Choroid plexus epithelial cell (primary cell): ENCODE measurements at regions not wholly inside any gene's neighbourhood (a gene's known extent, or its start where the extent isn't known, plus 50 kb on each side); places are given as distances from the start of the nearest gene placed in this dataset.

Source experiments
- DNase-seq: peaks from one replicate; pipeline ENCODE4 v3.0.0-alpha.2; 2010; ENCODE audit warnings: low read depth
- H3K4me3 ChIP-seq: 2 replicates; pipeline ENCODE4 v1.5.1; 2011; ENCODE audit warnings: low read depth, mild to moderate bottlenecking, control low read depth, low read length, moderate library complexity
- TF ChIP-seq, protein P1 (sequence below): conservative IDR thresholded peaks from 2 replicates; pipeline ENCODE4 v1.5.1; 2011; ENCODE audit warnings: low read depth, mild to moderate bottlenecking, control low read depth, inconsistent platforms, low read length, moderate library complexity

DNA sequence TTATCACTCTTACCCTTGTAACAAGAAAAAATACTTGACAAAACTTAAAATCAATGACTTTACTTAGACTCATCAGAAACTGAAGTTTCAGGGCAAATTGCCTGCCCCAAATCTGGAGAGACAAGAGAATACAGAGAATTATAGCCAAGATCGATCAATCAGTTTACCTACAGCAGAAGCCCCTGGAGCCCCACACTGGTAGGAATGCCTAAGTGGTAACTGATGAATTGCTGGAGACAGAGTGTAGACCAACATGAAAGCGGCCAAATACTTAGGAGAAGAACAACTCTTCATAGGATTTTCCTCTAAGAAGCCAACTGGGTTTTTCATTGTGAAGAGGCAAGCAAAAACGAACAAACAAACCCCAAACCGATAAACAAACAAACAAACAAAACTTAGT lies 1430.0 kb downstream of the EFNB2 start:
- no peak for DNase-seq
- H3K4me3 ChIP-seq, result no peak overlapping the region
- TF ChIP-seq, protein P1, sequence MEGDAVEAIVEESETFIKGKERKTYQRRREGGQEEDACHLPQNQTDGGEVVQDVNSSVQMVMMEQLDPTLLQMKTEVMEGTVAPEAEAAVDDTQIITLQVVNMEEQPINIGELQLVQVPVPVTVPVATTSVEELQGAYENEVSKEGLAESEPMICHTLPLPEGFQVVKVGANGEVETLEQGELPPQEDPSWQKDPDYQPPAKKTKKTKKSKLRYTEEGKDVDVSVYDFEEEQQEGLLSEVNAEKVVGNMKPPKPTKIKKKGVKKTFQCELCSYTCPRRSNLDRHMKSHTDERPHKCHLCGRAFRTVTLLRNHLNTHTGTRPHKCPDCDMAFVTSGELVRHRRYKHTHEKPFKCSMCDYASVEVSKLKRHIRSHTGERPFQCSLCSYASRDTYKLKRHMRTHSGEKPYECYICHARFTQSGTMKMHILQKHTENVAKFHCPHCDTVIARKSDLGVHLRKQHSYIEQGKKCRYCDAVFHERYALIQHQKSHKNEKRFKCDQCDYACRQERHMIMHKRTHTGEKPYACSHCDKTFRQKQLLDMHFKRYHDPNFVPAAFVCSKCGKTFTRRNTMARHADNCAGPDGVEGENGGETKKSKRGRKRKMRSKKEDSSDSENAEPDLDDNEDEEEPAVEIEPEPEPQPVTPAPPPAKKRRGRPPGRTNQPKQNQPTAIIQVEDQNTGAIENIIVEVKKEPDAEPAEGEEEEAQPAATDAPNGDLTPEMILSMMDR, result no peak

DNA sequence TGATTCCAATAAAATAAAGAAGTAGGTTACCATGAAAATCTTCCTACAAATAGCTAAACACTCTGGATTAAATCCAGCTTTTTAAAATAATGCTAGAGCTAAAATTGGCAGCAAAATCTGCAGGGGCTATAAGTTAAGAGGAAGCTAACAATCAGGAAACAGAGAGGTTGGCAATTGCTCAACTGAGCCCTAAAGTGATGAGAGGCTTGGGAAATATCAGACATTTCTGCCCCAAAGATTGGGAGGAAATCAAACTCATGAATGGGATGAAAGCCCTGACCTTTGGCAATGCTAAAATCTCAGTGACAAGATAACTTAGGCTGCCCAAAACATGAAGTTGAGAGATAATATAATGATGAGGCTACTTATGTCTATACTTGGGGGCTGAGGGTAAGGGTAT lies 1437.9 kb downstream of the EFNB2 start:
- no peak for DNase-seq
- H3K4me3 ChIP-seq, result no peak overlapping the region
- TF ChIP-seq, protein P1, result no peak

DNA sequence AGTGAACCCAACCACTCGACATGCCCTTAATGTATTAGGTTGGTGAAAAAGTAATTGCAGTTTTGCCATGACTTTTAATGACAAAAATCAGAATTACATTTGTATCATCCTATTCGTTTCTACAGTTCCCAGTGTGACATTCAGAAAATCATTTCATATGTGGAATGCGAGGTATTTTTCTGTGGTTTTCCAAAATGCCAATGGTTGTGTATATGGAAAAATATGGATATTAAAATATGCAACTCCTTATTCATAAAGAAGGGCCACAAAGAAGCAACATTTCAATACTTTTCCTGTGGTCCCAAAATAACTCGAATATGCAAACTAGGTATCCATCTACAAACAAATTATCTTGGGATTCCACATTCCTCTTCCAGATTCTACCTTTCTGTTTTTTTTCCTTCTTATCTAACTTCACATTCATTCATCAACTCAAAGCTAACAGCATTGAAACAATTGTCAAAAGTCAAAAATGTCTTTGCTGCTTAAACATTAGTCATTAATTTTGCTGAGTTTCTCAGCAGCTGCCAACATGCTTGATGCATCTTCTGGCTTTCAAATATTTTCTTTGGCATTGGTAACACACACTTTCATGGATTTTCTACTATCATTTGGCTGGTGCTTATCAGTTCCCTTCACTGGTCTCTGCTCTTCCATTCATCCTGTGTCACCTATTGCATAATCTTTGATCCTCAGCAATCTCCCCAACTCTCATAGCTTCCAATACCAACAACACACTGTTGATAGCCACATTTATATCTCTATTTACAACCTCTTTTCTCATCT lies 1445.4 kb downstream of the EFNB2 start:
- TF ChIP-seq, protein P1, result no peak
- H3K4me3 ChIP-seq, result no peak overlapping the region
- no peak for DNase-seq

DNA sequence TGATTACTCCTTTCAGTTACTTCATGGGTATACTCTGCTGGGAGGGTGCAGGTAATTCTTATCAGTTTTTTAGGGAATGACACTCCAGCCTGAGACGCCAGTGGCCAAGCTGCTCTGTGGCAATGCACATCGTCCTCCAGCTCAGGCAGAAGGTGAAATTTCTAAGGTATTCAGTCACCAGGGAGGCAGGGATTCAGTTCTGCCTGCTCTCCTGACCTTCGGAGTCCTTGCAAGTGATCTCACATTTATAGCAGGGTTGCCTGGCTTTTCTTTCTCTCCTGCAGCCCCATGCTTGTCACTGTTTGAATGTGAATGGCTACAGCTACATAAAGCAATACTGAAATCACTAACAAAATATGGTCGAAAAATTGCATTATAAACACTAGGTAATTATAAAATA lies 1447.5 kb downstream of the EFNB2 start:
- no peak overlapping the region for H3K4me3 ChIP-seq
- TF ChIP-seq, protein P1, result no peak
- no peak for DNase-seq

DNA sequence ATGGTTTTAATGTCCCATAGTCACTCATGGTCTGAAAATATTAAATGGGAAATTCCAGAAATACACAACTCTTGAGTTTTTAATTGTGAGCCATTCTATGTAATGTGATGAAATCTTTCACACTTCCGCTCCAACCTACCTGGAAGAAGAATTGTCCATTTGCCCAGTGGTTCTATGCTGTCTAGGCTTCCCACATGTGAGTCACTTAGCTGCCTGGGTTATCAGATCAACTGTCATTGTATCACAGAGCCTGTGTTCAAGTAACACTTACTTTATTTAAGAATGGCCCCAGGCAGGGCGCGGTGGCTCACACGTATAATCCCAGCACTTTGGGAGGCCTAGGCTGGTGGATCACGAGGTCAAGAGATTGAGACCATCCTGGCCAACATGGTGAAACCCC lies 1450.5 kb downstream of the EFNB2 start:
- TF ChIP-seq, protein P1, result no peak
- no peak for DNase-seq
- no peak overlapping the region for H3K4me3 ChIP-seq

DNA sequence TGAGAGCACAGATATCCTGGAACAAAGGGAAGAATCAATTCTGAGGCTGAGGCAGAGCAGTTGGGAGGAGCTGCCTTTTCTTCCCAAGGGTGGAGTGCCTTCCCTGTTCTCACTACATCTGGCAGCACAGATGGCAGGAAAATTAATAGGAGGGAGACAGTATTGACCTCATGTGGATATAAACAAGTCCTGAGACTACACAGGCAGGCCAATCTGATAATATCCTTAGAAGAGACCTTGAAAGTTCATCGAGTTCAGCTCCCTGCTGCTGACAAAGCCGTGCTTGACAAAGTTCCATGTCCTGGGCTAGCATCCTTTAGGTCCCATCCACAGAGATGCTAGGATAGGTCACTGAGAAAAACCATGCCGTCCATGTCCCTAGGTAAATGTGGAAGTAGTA lies 1451.5 kb downstream of the EFNB2 start:
- TF ChIP-seq, protein P1, result no peak
- H3K4me3 ChIP-seq, result no peak overlapping the region
- DNase-seq, result no peak

DNA sequence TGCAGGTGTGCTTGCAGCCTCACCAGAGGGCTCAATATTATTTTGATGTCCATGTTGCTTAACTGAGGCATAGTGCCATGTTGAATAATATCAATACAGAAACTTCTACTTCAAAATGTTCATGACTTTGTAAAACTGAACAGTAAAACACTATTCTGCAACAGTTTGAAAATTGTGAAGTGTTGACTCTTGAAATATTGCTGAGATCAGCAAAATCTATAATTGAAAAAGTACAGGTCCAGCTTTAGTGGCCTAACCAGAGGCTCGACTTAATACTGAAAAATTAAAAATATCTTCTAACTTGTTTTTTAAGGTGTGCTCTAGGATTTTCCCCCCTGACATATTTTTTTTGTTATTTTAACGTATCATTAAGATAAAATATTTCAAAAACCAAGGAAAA lies 1460.7 kb downstream of the EFNB2 start:
- TF ChIP-seq, protein P1, result no peak
- no peak overlapping the region for H3K4me3 ChIP-seq
- no peak for DNase-seq
